ENCODE measurements at regions not wholly inside any gene's neighbourhood (a gene's known extent, or its start where the extent isn't known, plus 50 kb on each side); places are given as distances from the start of the nearest gene placed in this dataset.

- TF ChIP-seq CTCF (IDR thresholded peaks at IDR 0.05; ENCODE audit: insufficient read depth, low read length) = no peak
- TF ChIP-seq GABPA (IDR thresholded peaks at IDR 0.05; ENCODE audit: low read depth) = no peak
These were observed 307.0 kb upstream of the ROPN1 start for GRCh38 chr3:124298951-124299350.
